Sigmoid colon (tissue), 6 donors: ENCODE measurements at regions not wholly inside any gene's neighbourhood (a gene's known extent, or its start where the extent isn't known, plus 50 kb on each side); places are given as distances from the start of the nearest gene placed in this dataset.

Source experiments
- DNase-seq: peaks from one replicate; pipeline ENCODE4 v3.0.0-alpha.2; 2019
- H3K27ac ChIP-seq, 4 donors: fragments of 200-600 bp; sonication (generic); one replicate each; pipeline ENCODE4 v1.5.1; 2016 to 2019; ENCODE audit warnings: mild to moderate bottlenecking in 1 of 4
- H3K27me3 ChIP-seq, 3 donors: fragments of 200-600 bp; sonication (generic); one replicate each; pipeline ENCODE4 v1.5.1; 2019; ENCODE audit warnings: mild to moderate bottlenecking in 1 of 3
- H3K36me3 ChIP-seq, 4 donors: fragments of 200-600 bp; sonication (generic); one replicate each; pipeline ENCODE4 v1.5.1; 2016 to 2019
- H3K4me1 ChIP-seq, 4 donors: fragments of 200-600 bp; sonication (generic); one replicate each; pipeline ENCODE4 v1.5.1; 2017 to 2019
- H3K4me3 ChIP-seq, 4 donors: fragments of 200-600 bp; sonication (generic); one replicate each; pipeline ENCODE4 v1.5.1; 2017 to 2019; ENCODE audit warnings: mild to moderate bottlenecking in 2 of 4, moderate library complexity in 1 of 4
- H3K9me3 ChIP-seq, 4 donors: fragments of 200-600 bp in 3 of 4; sonication (generic) in 3 of 4; one replicate each; pipeline versions ENCODE4 v1.5.1 to v1.6.1; 2013 to 2019
- EP300 ChIP-seq, 4 donors: sonication (generic); formaldehyde crosslinking; IDR thresholded peaks; one replicate each; pipeline ENCODE4 v1.6.1; 2017; ENCODE audit warnings: antibody characterized with exemption in 4 of 4
- POLR2A ChIP-seq, 2 donors: fragments of 450-650 bp; IDR thresholded peaks; one replicate each; pipeline ENCODE4 v1.6.1; 2016; ENCODE audit warnings: antibody characterized with exemption in 2 of 2, mild to moderate bottlenecking in 2 of 2, moderate library complexity in 2 of 2
- POLR2AphosphoS5 ChIP-seq, 4 donors: sonication (generic); formaldehyde crosslinking; IDR thresholded peaks; one replicate each; pipeline ENCODE4 v1.6.1; 2017; ENCODE audit warnings: antibody characterized with exemption in 4 of 4
- WGBS, 2 donors: extraction: QIAGEN DNeasy Blood & Tissue Kit; methylation state at CpG; one replicate each; pipeline ENCODE4 v1.1.7; 2013; 5-methylcytosine and 5-hydroxymethylcytosine counted together
- intact Hi-C: fragments of 100-400 bp; cut with DNase I; formaldehyde crosslinking; loops from one replicate; pipeline ENCODE4 v1.15.1; 2023
- TF ChIP-seq, protein P1 (sequence below), 4 experiments: fragments of 450-650 bp in 3 of 4; fragments of 200-600 bp in 1 of 4; IDR thresholded peaks; one replicate each; pipeline ENCODE4 v1.5.1; 2016 to 2019; ENCODE audit warnings: antibody characterized with exemption in 4 of 4, mild to moderate bottlenecking in 3 of 4, moderate library complexity in 2 of 4
- donor health status: healthy with polysubstance abuse.
- donor health status: healthy.

DNA sequence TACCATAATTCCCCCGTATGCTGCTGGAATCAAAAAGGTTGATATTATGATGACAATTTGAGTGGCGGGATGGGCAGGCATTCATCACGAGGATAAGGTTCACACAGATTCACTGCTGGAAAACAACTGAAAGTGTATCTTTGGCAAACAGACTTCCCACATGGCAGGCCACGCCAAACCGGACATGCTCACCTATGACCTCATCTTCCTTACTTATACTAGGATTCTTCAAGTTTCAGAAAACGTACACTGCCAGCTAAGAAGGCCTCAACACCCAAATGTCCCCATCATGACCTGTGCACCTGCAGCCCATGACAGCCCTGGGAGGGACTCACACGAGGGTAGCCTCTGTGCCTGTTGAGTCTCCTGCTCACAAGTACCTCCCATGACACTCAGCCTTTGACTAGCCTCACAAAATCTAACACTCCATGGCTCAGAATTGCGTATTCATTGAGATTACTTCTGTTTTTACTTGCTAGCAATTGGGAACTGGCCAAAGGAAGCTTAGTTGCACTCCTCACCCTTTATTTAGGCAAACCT is 259.0 kb upstream of the GHITM start:
- H3K27ac ChIP-seq: no peak overlapping the region
- H3K9me3 ChIP-seq: no peaks in the 10 kb centered on the region
- no peak overlapping the region for H3K4me3 ChIP-seq
- TF ChIP-seq POLR2A (IDR thresholded peaks at IDR 0.05): no peak
- no peak for TF ChIP-seq POLR2AphosphoS5 (IDR thresholded peaks at IDR 0.05)
- no peak for TF ChIP-seq EP300 (IDR thresholded peaks at IDR 0.05)
- TF ChIP-seq, protein P1, sequence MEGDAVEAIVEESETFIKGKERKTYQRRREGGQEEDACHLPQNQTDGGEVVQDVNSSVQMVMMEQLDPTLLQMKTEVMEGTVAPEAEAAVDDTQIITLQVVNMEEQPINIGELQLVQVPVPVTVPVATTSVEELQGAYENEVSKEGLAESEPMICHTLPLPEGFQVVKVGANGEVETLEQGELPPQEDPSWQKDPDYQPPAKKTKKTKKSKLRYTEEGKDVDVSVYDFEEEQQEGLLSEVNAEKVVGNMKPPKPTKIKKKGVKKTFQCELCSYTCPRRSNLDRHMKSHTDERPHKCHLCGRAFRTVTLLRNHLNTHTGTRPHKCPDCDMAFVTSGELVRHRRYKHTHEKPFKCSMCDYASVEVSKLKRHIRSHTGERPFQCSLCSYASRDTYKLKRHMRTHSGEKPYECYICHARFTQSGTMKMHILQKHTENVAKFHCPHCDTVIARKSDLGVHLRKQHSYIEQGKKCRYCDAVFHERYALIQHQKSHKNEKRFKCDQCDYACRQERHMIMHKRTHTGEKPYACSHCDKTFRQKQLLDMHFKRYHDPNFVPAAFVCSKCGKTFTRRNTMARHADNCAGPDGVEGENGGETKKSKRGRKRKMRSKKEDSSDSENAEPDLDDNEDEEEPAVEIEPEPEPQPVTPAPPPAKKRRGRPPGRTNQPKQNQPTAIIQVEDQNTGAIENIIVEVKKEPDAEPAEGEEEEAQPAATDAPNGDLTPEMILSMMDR (IDR thresholded peaks at IDR 0.05): no peak
- WGBS, 2 donors: 67 to 79% methylated on average over 8 of the region's 8 CpGs
- H3K27me3 ChIP-seq: no peaks in the 10 kb centered on the region
- no peak for DNase-seq
- H3K36me3 ChIP-seq: no peaks in the 10 kb centered on the region
- H3K4me1 ChIP-seq: peaks cover 0 to 23% (median 12%) of the 10 kb centered on the region in 4 donors
- intact Hi-C loops: no loop called here

DNA sequence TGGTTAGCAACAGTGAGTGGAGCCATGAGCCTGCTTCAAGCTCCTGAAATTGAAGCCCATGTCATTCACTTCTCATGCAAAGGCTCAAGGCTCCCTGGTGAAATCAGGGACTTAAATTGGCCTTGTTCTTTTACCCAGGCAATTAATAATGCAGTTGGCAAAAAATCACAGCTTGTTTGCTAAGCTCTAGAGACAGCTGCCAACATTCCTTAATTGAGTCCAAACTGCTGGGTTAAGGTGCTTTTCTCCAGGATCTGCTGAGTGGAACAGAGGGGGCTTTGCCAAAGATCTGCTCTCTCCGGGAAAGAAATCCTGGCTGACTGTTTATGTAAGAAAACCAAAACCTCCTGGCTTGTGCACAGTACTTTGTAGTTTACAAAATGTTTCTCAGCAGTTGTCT is 257.6 kb upstream of the GHITM start:
- H3K27me3 ChIP-seq: no peaks in the 10 kb centered on the region

GRCh38 chr10:83886871-83887270 is 252.4 kb upstream of the GHITM start:
- Histone ChIP-seq H3K4me3 (no peak overlapping the region), H3K27ac (no peak overlapping the region), H3K36me3 (no peaks in the 10 kb centered on the region), H3K27me3 (no peaks in the 10 kb centered on the region), H3K4me1 (peaks cover 0 to 10% (median 6%) of the 10 kb centered on the region in 4 donors), H3K9me3 (no peaks in the 10 kb centered on the region)
- intact Hi-C loops: no loop called here
- WGBS, 2 donors: 50 to 63% methylated on average over 5 of the region's 5 CpGs
- TF ChIP-seq, protein P1 (IDR thresholded peaks at IDR 0.05): no peak
- DNase-seq: no peak

More for the DNA sequence above, 257.6 kb upstream of the GHITM start:
- Histone ChIP-seq H3K4me3 (no peak overlapping the region), H3K27ac (peak overlapping the region in 2 of 4 donors; percentile 16 to 51), H3K4me1 (peaks cover 0 to 23% (median 12%) of the 10 kb centered on the region in 4 donors), H3K36me3 (no peaks in the 10 kb centered on the region), H3K9me3 (no peaks in the 10 kb centered on the region)
- intact Hi-C loops: no loop called here
- TF ChIP-seq EP300 (IDR thresholded peaks at IDR 0.05) (no peak), POLR2AphosphoS5 (IDR thresholded peaks at IDR 0.05) (peak in 1 of 4 donors; percentile 26)
- WGBS, 2 donors: 51 to 59% methylated on average over 1 of the region's 1 CpG
- no peak for DNase-seq

DNA sequence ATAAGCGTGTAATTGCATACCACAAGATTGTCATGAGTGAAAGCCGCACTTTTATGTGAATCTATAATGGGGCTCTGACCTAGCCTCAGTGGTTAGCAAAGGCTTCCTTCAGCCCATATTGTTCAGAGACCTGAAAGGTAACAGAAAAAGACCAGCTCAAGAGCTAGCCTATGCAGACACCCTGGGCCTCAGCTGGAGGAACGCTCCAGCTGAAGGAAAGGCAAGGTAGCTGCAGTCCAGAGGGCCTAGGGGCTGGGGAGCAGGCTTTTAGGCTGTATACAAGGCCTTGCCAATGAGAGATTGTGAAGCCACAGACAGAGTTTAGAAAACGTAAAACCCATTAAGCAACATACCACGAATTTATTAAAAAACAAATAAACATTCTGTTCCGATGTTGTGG is 246.6 kb upstream of the GHITM start:
- Histone ChIP-seq H3K4me3 (no peak overlapping the region), H3K27me3 (no peaks in the 10 kb centered on the region), H3K36me3 (no peaks in the 10 kb centered on the region), H3K27ac (no peak overlapping the region), H3K9me3 (no peaks in the 10 kb centered on the region), H3K4me1 (no peaks in the 10 kb centered on the region)
- DNase-seq: no peak
- intact Hi-C loops: no loop called here
- TF ChIP-seq POLR2AphosphoS5 (IDR thresholded peaks at IDR 0.05) (no peak), EP300 (IDR thresholded peaks at IDR 0.05) (no peak), POLR2A (IDR thresholded peaks at IDR 0.05) (no peak)
- TF ChIP-seq, protein P1 (IDR thresholded peaks at IDR 0.05): no peak
- 77 to 84% methylated on average over 6 of the region's 6 CpGs for WGBS, 2 donors

- TF ChIP-seq POLR2AphosphoS5 (IDR thresholded peaks at IDR 0.05) (no peak), POLR2A (IDR thresholded peaks at IDR 0.05) (no peak), EP300 (IDR thresholded peaks at IDR 0.05) (no peak)
- TF ChIP-seq, protein P1 (IDR thresholded peaks at IDR 0.05): no peak
- intact Hi-C loops: no loop called here
- Histone ChIP-seq H3K9me3 (no peaks in the 10 kb centered on the region), H3K27ac (no peak overlapping the region), H3K4me1 (no peaks in the 10 kb centered on the region), H3K4me3 (no peak overlapping the region), H3K36me3 (no peaks in the 10 kb centered on the region), H3K27me3 (no peaks in the 10 kb centered on the region)
- WGBS, 2 donors: 90 to 93% methylated on average over 6 of the region's 6 CpGs
- DNase-seq: no peak
Observed at GRCh38 chr10:83896219-83896618, 243.1 kb upstream of the GHITM start.
